ENCODE measurements at regions not wholly inside any gene's neighbourhood (a gene's known extent, or its start where the extent isn't known, plus 50 kb on each side); places are given as distances from the start of the nearest gene placed in this dataset.

GRCh38 chr2:82139979-82140611 lies 1835.5 kb upstream of the LRRTM1 start:
- H3K36me3 ChIP-seq (ENCODE audit: insufficient read depth, low read length) = no peaks in the 10 kb centered on the region
- no peaks in the 10 kb centered on the region for H3F3A ChIP-seq (ENCODE audit: insufficient read depth, low read length)
- H3K9ac ChIP-seq (ENCODE audit: low read length) = no peak overlapping the region
- H3K9me2 ChIP-seq (ENCODE audit: low read depth, low read length) = no peaks in the 10 kb centered on the region
- no peaks in the 10 kb centered on the region for H3K79me2 ChIP-seq (ENCODE audit: insufficient read depth, low read length)
- H3K27me3 ChIP-seq (ENCODE audit: insufficient read depth, low read length) = no peaks in the 10 kb centered on the region
- no peak overlapping the region for H3K27ac ChIP-seq (ENCODE audit: low read depth, low read length, poor library complexity, severe bottlenecking)
- no peaks in the 10 kb centered on the region for H3K4me1 ChIP-seq (ENCODE audit: insufficient read depth, low read length, severe bottlenecking)
- H3K9me3 ChIP-seq (ENCODE audit: low read length) = no peaks in the 10 kb centered on the region
- no peak overlapping the region for H3K4me2 ChIP-seq (ENCODE audit: low read length)
- H4K20me1 ChIP-seq (ENCODE audit: insufficient read depth, low read length) = no peaks in the 10 kb centered on the region
- H2AFZ ChIP-seq (ENCODE audit: low read length) = no peak overlapping the region
- no peak for TF ChIP-seq EZH2 (IDR thresholded peaks at IDR 0.05; ENCODE audit: borderline replicate concordance, low read length)
- TF ChIP-seq CTCF (IDR thresholded peaks at IDR 0.05; ENCODE audit: low read length) = no peak
- H3K4me3 ChIP-seq (ENCODE audit: low read depth, low read length, poor library complexity, severe bottlenecking) = no peak overlapping the region

- Histone ChIP-seq H4K20me1 (ENCODE audit: insufficient read depth, low read length) (no peaks in the 10 kb centered on the region), H3K27me3 (ENCODE audit: insufficient read depth, low read length) (no peaks in the 10 kb centered on the region), H2AFZ (ENCODE audit: low read length) (no peak overlapping the region), H3K9me3 (ENCODE audit: low read length) (no peaks in the 10 kb centered on the region), H3K4me1 (ENCODE audit: insufficient read depth, low read length, severe bottlenecking) (no peaks in the 10 kb centered on the region), H3K79me2 (ENCODE audit: insufficient read depth, low read length) (no peaks in the 10 kb centered on the region), H3K36me3 (ENCODE audit: insufficient read depth, low read length) (no peaks in the 10 kb centered on the region), H3K9ac (ENCODE audit: low read length) (no peak overlapping the region), H3F3A (ENCODE audit: insufficient read depth, low read length) (no peaks in the 10 kb centered on the region), H3K4me3 (ENCODE audit: low read depth, low read length, poor library complexity, severe bottlenecking) (no peak overlapping the region), H3K9me2 (ENCODE audit: low read depth, low read length) (no peaks in the 10 kb centered on the region), H3K4me2 (ENCODE audit: low read length) (no peak overlapping the region), H3K27ac (ENCODE audit: low read depth, low read length, poor library complexity, severe bottlenecking) (no peak overlapping the region)
- TF ChIP-seq EZH2 (IDR thresholded peaks at IDR 0.05; ENCODE audit: borderline replicate concordance, low read length) (no peak), CTCF (IDR thresholded peaks at IDR 0.05; ENCODE audit: low read length) (no peak)
Measured at GRCh38 chr2:82137441-82137840, 1832.9 kb upstream of the LRRTM1 start.

- Histone ChIP-seq H3K36me3 (ENCODE audit: insufficient read depth, low read length) (no peaks in the 10 kb centered on the region), H3K4me3 (ENCODE audit: low read depth, low read length, poor library complexity, severe bottlenecking) (no peak overlapping the region), H3K9ac (ENCODE audit: low read length) (no peak overlapping the region), H4K20me1 (ENCODE audit: insufficient read depth, low read length) (no peaks in the 10 kb centered on the region), H3K4me1 (ENCODE audit: insufficient read depth, low read length, severe bottlenecking) (no peaks in the 10 kb centered on the region), H3K9me2 (ENCODE audit: low read depth, low read length) (no peaks in the 10 kb centered on the region), H3K4me2 (ENCODE audit: low read length) (no peak overlapping the region), H2AFZ (ENCODE audit: low read length) (no peak overlapping the region), H3K79me2 (ENCODE audit: insufficient read depth, low read length) (no peaks in the 10 kb centered on the region), H3F3A (ENCODE audit: insufficient read depth, low read length) (no peaks in the 10 kb centered on the region), H3K9me3 (ENCODE audit: low read length) (no peaks in the 10 kb centered on the region), H3K27me3 (ENCODE audit: insufficient read depth, low read length) (no peaks in the 10 kb centered on the region), H3K27ac (ENCODE audit: low read depth, low read length, poor library complexity, severe bottlenecking) (no peak overlapping the region)
- no peak for TF ChIP-seq EZH2 (IDR thresholded peaks at IDR 0.05; ENCODE audit: borderline replicate concordance, low read length)
- TF ChIP-seq CTCF (IDR thresholded peaks at IDR 0.05; ENCODE audit: low read length) = no peak
Measured at GRCh38 chr2:82128051-82128450, 1823.5 kb upstream of the LRRTM1 start.
